Activated CD4-positive, alpha-beta T cell treated with anti-CD3 and anti-CD28 coated beads, Interleukin-2, Interleukin-6, amounts not matched to agents 100 ng/mL and 50 ng/mL, durations not matched to agents 16 hours and 8 hours (primary cell): ENCODE measurements at regions not wholly inside any gene's neighbourhood (a gene's known extent, or its start where the extent isn't known, plus 50 kb on each side); places are given as distances from the start of the nearest gene placed in this dataset.

Experiments
- DNase-seq: peaks from one replicate; pipeline ENCODE4 v3.0.0-alpha.2; 2020

GRCh38 chr5:4082966-4083564 lies 487.4 kb downstream of the IRX1 start:
- DNase-seq = no peak

- DNase-seq = no peak
Observed at GRCh38 chr5:4083591-4084337, 488.1 kb downstream of the IRX1 start.

GRCh38 chr5:4086081-4086480 lies 490.4 kb downstream of the IRX1 start:
- DNase-seq = no peak

GRCh38 chr5:4087110-4087509 lies 491.5 kb downstream of the IRX1 start:
- no peak for DNase-seq

GRCh38 chr5:4089087-4089486 lies 493.5 kb downstream of the IRX1 start:
- no peak for DNase-seq

- DNase-seq = no peak
Observed at GRCh38 chr5:4093236-4093635, 497.6 kb downstream of the IRX1 start.

- no peak for DNase-seq
Observed at GRCh38 chr5:4093970-4094369, 498.3 kb downstream of the IRX1 start.

- no peak for DNase-seq
Observed at GRCh38 chr5:4095918-4096630, 500.4 kb downstream of the IRX1 start.

- DNase-seq = no peak
Observed at GRCh38 chr5:4097199-4097598, 501.6 kb downstream of the IRX1 start.

GRCh38 chr5:4098226-4098625 lies 502.6 kb downstream of the IRX1 start:
- DNase-seq = no peak

GRCh38 chr5:4099386-4099785 lies 503.8 kb downstream of the IRX1 start:
- DNase-seq = no peak

GRCh38 chr5:4100739-4101138 lies 505.1 kb downstream of the IRX1 start:
- DNase-seq = no peak

GRCh38 chr5:4101189-4101588 lies 505.6 kb downstream of the IRX1 start:
- DNase-seq = no peak

- DNase-seq = no peak
Observed at GRCh38 chr5:4104831-4105597, 509.4 kb downstream of the IRX1 start.

- no peak for DNase-seq
Observed at GRCh38 chr5:4108690-4109089, 513.1 kb downstream of the IRX1 start.

GRCh38 chr5:4113426-4113825 lies 517.8 kb downstream of the IRX1 start:
- no peak for DNase-seq

GRCh38 chr5:4113905-4114304 lies 518.3 kb downstream of the IRX1 start:
- no peak for DNase-seq

- no peak for DNase-seq
Observed at GRCh38 chr5:4114452-4114851, 518.8 kb downstream of the IRX1 start.

GRCh38 chr5:4116834-4117233 lies 521.2 kb downstream of the IRX1 start:
- DNase-seq = no peak

GRCh38 chr5:4124221-4124970 lies 528.8 kb downstream of the IRX1 start:
- DNase-seq = no peak

GRCh38 chr5:4128994-4129393 lies 533.4 kb downstream of the IRX1 start:
- no peak for DNase-seq

GRCh38 chr5:4129523-4129922 lies 533.9 kb downstream of the IRX1 start:
- DNase-seq = no peak

GRCh38 chr5:4130819-4131218 lies 535.2 kb downstream of the IRX1 start:
- DNase-seq = no peak
